NT2/D1 (cell line): ENCODE measurements at regions not wholly inside any gene's neighbourhood (a gene's known extent, or its start where the extent isn't known, plus 50 kb on each side); places are given as distances from the start of the nearest gene placed in this dataset.

Experiments
- SUZ12 ChIP-seq: IDR thresholded peaks from 2 replicates; pipeline ENCODE4 v1.6.1; 2011; ENCODE audit not compliant: insufficient read length, insufficient read depth; ENCODE audit errors: extremely low read depth
- YY1 ChIP-seq: IDR thresholded peaks from 2 replicates; pipeline ENCODE4 v1.6.1; 2011; ENCODE audit not compliant: insufficient read length, insufficient read depth
- ZNF274 ChIP-seq: IDR thresholded peaks from 2 replicates; pipeline ENCODE4 v1.6.1; 2011; ENCODE audit warnings: mild to moderate bottlenecking, low read depth, low read length

GRCh38 chr6:14785493-14785790 is 460.4 kb upstream of the JARID2 start:
- TF ChIP-seq YY1 (no peak), ZNF274 (no peak), SUZ12 (no peak)
